SK-N-MC (cell line): ENCODE measurements at regions not wholly inside any gene's neighbourhood (a gene's known extent, or its start where the extent isn't known, plus 50 kb on each side); places are given as distances from the start of the nearest gene placed in this dataset.

Experiments
- DNase-seq: peaks from one replicate; pipeline ENCODE4 v3.0.0-alpha.2; 2011; ENCODE audit warnings: low read depth, low spot score
- H3K27ac ChIP-seq: fragments of 200-600 bp; sonication (generic); 2 replicates; pipeline ENCODE4 v1.5.1; 2016; ENCODE audit warnings: mixed run types
- H3K36me3 ChIP-seq: fragments of 200-600 bp; sonication (generic); 2 replicates; pipeline ENCODE4 v1.6.1; 2017; ENCODE audit warnings: antibody characterized with exemption, low read length, mixed read lengths; ENCODE audit not compliant: insufficient read depth
- H3K4me3 ChIP-seq: fragments of 200-600 bp; sonication (generic); 2 replicates; pipeline ENCODE4 v1.5.1; 2016
- H3K9ac ChIP-seq: fragments of 200-600 bp; sonication (generic); 2 replicates; pipeline ENCODE4 v1.8.0; 2017; ENCODE audit warnings: mixed run types, mixed read lengths; ENCODE audit not compliant: insufficient read length
- H3K9me3 ChIP-seq: fragments of 200-600 bp; sonication (generic); 2 replicates; pipeline ENCODE4 v1.6.1; 2017; ENCODE audit warnings: low read depth, mild to moderate bottlenecking, antibody characterized with exemption, low read length, moderate library complexity, mixed read lengths
- EZH2 ChIP-seq: fragments of 200-600 bp; sonication (generic); IDR thresholded peaks from one replicate; pipeline ENCODE4 v1.6.1; 2017; ENCODE audit warnings: antibody characterized with exemption
- FOXP2 ChIP-seq: optimal IDR thresholded peaks from 2 replicates; pipeline ENCODE3; 2011; ENCODE audit warnings: mild to moderate bottlenecking, moderate library complexity; ENCODE audit not compliant: insufficient read depth; ENCODE audit errors: extremely low read length, control extremely low read depth
- POLR2AphosphoS5 ChIP-seq: IDR thresholded peaks from 2 replicates; pipeline ENCODE4 v1.6.1; 2012; ENCODE audit warnings: mild to moderate bottlenecking, low read depth, low read length, borderline replicate concordance

DNA sequence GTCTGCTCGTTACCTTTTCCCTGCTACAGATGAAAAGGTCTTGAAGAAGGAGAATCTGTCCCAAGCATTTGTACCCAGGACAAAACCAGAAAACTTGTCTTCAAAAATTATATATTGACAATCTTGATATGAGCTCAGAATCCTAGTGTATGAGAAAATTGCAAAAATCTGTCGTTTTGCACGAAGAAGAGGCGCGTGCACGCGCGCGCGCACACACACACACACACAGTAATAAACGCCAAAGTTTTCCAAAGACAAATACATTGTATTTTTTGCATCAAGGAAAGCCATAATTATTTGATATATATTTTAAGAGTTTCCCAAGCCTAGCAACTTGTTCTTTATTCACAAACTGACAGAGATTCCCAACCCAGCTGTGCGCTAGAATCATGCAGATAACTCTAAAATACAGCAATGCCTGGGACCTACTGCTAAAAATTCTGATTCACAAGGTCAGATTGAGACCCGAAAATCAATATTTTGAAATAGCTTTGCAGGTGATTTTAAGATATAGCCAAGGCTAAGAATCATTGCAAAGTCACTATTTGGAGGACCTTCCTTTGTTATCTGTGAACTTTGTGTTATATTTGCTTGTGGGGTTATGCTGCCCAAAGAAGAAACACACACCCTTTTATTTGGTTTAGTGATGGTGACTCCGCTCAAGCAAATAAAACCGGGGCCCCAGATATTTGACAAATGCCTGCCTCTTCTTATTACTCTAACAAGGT lies 1287.7 kb upstream of the CDH6 start:
- Histone ChIP-seq H3K36me3 (no peaks in the 10 kb centered on the region), H3K9ac (no peak overlapping the region), H3K4me3 (no peak overlapping the region), H3K27ac (no peak overlapping the region), H3K9me3 (peaks cover 6% of the 10 kb centered on the region; the same call in 1 of the 2 replicates)
- DNase-seq, result no peak
- TF ChIP-seq FOXP2, result no peak
- TF ChIP-seq EZH2, result no peak
- no peak for TF ChIP-seq POLR2AphosphoS5

DNA sequence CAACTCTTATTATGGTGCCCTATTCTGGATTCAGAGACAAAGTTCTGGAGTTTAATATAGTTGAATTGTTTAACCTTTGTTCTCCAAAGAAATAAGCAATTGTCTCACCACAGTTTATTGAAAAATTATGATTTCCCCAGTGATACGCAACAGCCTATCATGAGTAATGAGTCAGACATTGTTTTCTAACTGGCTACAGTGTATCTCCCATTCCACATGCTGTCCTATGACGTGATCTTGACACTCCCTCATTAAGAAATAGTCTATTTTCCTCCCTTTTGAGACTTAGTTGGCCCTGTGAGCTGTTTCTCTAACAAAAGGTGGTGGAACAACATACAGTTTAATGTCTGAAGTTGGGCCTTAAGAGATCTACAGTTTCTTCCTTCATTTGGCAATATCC lies 1290.6 kb upstream of the CDH6 start:
- DNase-seq, result no peak
- TF ChIP-seq POLR2AphosphoS5 (no peak), EZH2 (no peak), FOXP2 (no peak)

DNA sequence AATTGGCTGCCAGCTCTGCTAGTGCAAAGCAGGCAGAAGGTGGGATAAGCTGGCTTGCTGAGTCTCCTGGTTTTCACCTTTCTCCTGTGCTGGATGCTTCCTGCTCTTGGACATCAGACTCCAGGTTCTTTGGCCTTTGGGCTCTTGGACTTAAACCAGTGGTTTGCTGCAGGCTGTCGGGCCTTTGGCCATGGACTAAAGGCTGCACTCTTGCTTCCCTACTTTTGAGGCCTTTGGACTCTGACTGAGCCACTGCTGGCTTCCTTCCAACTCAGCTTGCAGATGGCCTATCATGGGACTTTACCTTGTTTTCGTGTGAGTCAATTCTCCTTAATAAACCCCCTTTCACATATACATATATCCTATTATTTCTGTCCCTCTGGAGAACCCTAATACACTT lies 1293.9 kb upstream of the CDH6 start:
- Histone ChIP-seq H3K27ac (no peak overlapping the region), H3K9me3 (no peaks in the 10 kb centered on the region), H3K9ac (no peak overlapping the region), H3K36me3 (no peaks in the 10 kb centered on the region), H3K4me3 (no peak overlapping the region)
- no peak for TF ChIP-seq EZH2
- TF ChIP-seq FOXP2, result no peak
- no peak for TF ChIP-seq POLR2AphosphoS5
- DNase-seq, result no peak

More for the DNA sequence above, 1290.6 kb upstream of the CDH6 start:
- Histone ChIP-seq H3K4me3 (no peak overlapping the region), H3K27ac (no peak overlapping the region), H3K9ac (no peak overlapping the region), H3K9me3 (0 out of 2 replicates have a peak, but pooled peaks cover under 1% of the 10 kb centered on the region), H3K36me3 (no peaks in the 10 kb centered on the region)

DNA sequence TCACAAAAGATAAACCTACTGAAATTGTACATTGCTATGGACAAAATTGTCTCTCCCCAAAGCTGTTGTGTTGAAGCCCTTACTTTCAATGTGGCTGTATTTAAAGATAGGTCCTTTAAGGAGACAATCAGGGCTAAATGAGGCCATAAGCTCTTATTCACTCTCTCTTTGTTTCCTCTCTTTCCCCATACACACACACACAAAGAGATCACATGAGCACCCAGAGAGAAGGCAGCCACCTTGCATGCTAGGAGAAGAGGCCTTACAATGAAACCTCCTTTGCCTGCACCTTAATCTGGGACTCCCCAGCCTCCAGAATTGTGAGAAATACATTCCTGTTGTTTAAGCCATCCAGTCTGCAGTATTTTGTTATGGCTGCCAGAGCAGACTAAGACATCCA lies 1295.6 kb upstream of the CDH6 start:
- no peak for TF ChIP-seq FOXP2
- no peak for TF ChIP-seq POLR2AphosphoS5
- no peak for TF ChIP-seq EZH2
- no peak for DNase-seq

DNA sequence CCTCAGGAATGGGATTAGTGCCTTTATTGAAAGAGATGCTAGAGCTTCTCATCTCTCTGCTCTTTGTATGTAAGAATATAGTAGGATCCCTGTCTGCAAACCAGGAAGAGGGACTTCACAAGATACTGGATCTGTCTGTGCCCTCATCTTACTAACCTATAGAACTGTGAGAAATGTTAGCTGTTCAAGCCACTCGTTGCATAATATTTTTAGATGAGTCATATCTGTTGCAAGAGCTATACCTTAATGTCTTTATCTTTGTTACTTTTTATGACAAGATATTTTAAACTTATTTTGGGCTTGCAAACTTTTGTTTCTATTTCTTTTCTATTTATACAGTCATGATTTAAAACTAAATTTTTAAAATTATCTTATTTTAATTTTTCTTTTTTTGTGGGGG lies 1296.8 kb upstream of the CDH6 start:
- TF ChIP-seq FOXP2 (no peak), POLR2AphosphoS5 (no peak), EZH2 (no peak)
- H3K9me3 ChIP-seq, result no peaks in the 10 kb centered on the region
- DNase-seq, result no peak
- no peak overlapping the region for H3K27ac ChIP-seq
- H3K4me3 ChIP-seq, result no peak overlapping the region
- no peak overlapping the region for H3K9ac ChIP-seq
- no peaks in the 10 kb centered on the region for H3K36me3 ChIP-seq

More for the DNA sequence above, 1295.6 kb upstream of the CDH6 start:
- no peak overlapping the region for H3K4me3 ChIP-seq
- H3K9me3 ChIP-seq, result no peaks in the 10 kb centered on the region
- H3K9ac ChIP-seq, result no peak overlapping the region
- no peaks in the 10 kb centered on the region for H3K36me3 ChIP-seq
- no peak overlapping the region for H3K27ac ChIP-seq

DNA sequence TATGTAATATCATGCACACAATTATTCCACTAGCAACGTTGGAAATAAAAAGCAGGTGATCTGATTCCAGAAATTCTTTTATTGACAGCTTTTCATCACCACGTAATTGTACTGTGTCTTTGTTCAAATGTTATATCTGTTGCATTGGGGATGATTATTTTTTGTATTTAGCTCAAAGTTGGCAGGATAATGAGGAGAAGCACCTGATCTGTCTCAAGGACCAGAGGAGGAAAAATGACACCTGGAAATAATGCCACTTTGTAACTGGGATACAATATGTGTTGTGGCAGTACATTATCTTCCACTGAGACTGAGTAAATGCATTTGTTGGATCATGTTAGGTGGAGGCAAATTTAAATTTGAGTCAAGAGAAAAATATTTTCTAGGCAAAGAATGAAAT lies 1298.8 kb upstream of the CDH6 start:
- no peak for DNase-seq
- no peak overlapping the region for H3K4me3 ChIP-seq
- H3K27ac ChIP-seq, result no peak overlapping the region
- no peak overlapping the region for H3K9ac ChIP-seq
- H3K36me3 ChIP-seq, result no peaks in the 10 kb centered on the region
- H3K9me3 ChIP-seq, result no peaks in the 10 kb centered on the region
- TF ChIP-seq POLR2AphosphoS5 (no peak), EZH2 (no peak), FOXP2 (no peak)

DNA sequence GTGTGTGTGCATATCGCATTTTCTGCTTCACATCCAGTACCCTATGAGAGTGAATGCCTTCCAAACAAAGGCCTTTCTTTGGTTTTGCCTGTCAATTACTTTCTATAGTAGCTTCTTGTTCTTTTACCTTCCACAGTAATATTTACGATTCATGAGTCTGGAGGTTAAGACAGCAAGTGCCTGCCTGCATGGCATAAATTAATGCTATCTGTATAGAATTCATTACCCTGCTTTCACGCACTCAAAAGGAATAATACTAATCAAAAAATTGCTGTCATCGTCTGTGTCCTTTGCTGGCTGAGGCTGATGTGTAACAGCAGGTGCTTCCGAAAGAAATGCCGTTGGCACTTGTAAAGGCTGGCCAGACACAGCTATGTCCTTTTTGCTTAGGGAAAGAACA lies 1304.4 kb upstream of the CDH6 start:
- Histone ChIP-seq H3K27ac (no peak overlapping the region), H3K9ac (no peak overlapping the region), H3K9me3 (no peaks in the 10 kb centered on the region), H3K36me3 (no peaks in the 10 kb centered on the region), H3K4me3 (no peak overlapping the region)
- no peak for TF ChIP-seq POLR2AphosphoS5
- TF ChIP-seq FOXP2, result no peak
- TF ChIP-seq EZH2, result no peak
- DNase-seq, result no peak

DNA sequence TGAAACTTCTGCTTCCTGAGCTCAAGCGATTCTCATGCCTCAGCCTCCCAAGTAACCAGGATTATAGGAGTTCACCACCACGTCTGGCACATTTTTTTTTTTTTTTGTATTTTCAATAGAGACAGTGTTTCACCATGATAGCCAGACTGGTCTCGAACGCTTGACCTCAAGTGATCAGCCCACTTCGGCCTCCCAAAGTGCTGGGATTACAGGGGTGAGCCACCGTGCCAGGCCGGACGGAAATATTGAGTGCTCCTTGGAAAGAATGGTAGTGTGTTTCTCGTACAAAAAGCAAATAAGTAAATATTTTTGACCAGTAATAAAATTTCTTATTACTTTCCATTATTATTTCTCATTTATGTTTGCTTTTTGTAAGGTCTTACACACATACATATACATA lies 1307.9 kb upstream of the CDH6 start:
- H3K9ac ChIP-seq, result no peak overlapping the region
- no peak overlapping the region for H3K27ac ChIP-seq
- TF ChIP-seq POLR2AphosphoS5, result no peak
- no peak for TF ChIP-seq FOXP2
- TF ChIP-seq EZH2, result no peak
- H3K4me3 ChIP-seq, result no peak overlapping the region
- no peaks in the 10 kb centered on the region for H3K36me3 ChIP-seq
- DNase-seq, result no peak
- H3K9me3 ChIP-seq, result no peaks in the 10 kb centered on the region

DNA sequence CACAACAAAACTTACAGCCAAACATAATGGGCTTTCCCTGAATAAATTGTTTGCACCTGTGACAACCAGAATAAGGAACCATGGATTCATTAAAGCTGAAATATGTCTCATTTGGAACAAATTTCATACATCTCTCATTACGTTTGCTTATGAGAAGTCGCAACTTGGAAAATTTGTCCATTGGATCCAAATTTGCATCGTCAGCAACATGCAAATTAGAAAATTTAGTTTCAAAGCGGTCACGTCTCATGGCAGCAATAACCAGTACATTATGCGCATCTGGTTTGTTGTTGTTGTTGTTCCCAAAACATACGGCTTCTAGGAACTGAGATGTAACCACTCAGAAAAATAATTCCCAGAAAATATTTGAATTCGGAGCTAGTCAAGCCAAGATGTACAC lies 1311.5 kb upstream of the CDH6 start:
- Histone ChIP-seq H3K4me3 (no peak overlapping the region), H3K36me3 (no peaks in the 10 kb centered on the region), H3K27ac (no peak overlapping the region), H3K9me3 (no peaks in the 10 kb centered on the region), H3K9ac (no peak overlapping the region)
- TF ChIP-seq EZH2 (no peak), POLR2AphosphoS5 (no peak), FOXP2 (no peak)
- no peak for DNase-seq
